Body of pancreas (tissue), 4 donors: ENCODE measurements at regions not wholly inside any gene's neighbourhood (a gene's known extent, or its start where the extent isn't known, plus 50 kb on each side); places are given as distances from the start of the nearest gene placed in this dataset.

Source experiments
- ATAC-seq: fragments of 150-250 bp; one replicate; pipeline ENCODE4 v1.9.1; 2016
- DNase-seq, 4 donors: peaks; one replicate each; pipeline ENCODE4 v3.0.0-alpha.2; 2019
- H3K27ac ChIP-seq, 4 donors: fragments of 200-600 bp; sonication (generic); 1 replicate in 3 of 4; 2 replicates in 1 of 4; pipeline versions ENCODE4 v1.5.1 to v1.6.1; 2016 to 2019; ENCODE audit warnings: mild to moderate bottlenecking in 1 of 4, mixed read lengths in 1 of 4, moderate library complexity in 1 of 4
- H3K27me3 ChIP-seq, 2 donors: fragments of 200-600 bp; sonication (generic); one replicate each; pipeline ENCODE4 v1.6.0; 2016; ENCODE audit warnings: mild to moderate bottlenecking in 1 of 2
- H3K36me3 ChIP-seq, 2 donors: fragments of 200-600 bp; sonication (generic); replicated peaks in 1 of 2; 2 replicates each; pipeline ENCODE4 v1.5.1; 2016; ENCODE audit warnings: low read depth in 2 of 2; ENCODE audit not compliant: insufficient read depth in 1 of 2
- H3K4me1 ChIP-seq: fragments of 200-600 bp; sonication (generic); one replicate; pipeline ENCODE4 v1.6.0; 2016
- H3K4me3 ChIP-seq, 2 donors: fragments of 200-600 bp; sonication (generic); 1 replicate in 1 of 2; 2 replicates in 1 of 2; pipeline ENCODE4 v1.5.1; 2016 to 2019
- H3K9me3 ChIP-seq, 3 donors: fragments of 200-600 bp; sonication (generic); 1 replicate in 2 of 3; 2 replicates in 1 of 3; pipeline ENCODE4 v1.5.1; 2016
- POLR2A ChIP-seq, 3 donors: fragments of 450-650 bp; IDR thresholded peaks; one replicate each; pipeline ENCODE4 v1.6.1; 2016; ENCODE audit warnings: antibody characterized with exemption in 3 of 3, mild to moderate bottlenecking in 2 of 3
- WGBS, 2 donors: methylation state at CpG; one replicate each; pipeline ENCODE4 v1.1.5; 2017; 5-methylcytosine and 5-hydroxymethylcytosine counted together
- intact Hi-C: fragments of 100-400 bp; cut with DNase I; formaldehyde crosslinking; loops from one replicate; pipeline ENCODE4 v1.15.1; 2023
- TF ChIP-seq, protein P1 (sequence below), 7 experiments: fragments of 450-650 bp in 4 of 7; fragments of 200-600 bp in 3 of 7; sonication (generic) in 3 of 7; IDR thresholded peaks; one replicate each; pipeline ENCODE4 v1.5.1; 2016 to 2019; ENCODE audit warnings: antibody characterized with exemption in 7 of 7

GRCh38 chr2:9118383-9118960 lies 88.1 kb upstream of the ASAP2 start:
- DNase-seq, result no peak
- no peak overlapping the region for H3K4me3 ChIP-seq
- no peaks in the 10 kb centered on the region for H3K27me3 ChIP-seq
- intact Hi-C loops, result no loop called here
- 68 to 87% methylated on average over 11 of the region's 11 CpGs for WGBS, 2 donors
- no peaks in the 10 kb centered on the region for H3K9me3 ChIP-seq
- H3K27ac ChIP-seq, result no peak overlapping the region
- no peak for ATAC-seq
- no peaks in the 10 kb centered on the region for H3K4me1 ChIP-seq
- H3K36me3 ChIP-seq, result no peaks in the 10 kb centered on the region
- no peak for TF ChIP-seq POLR2A (IDR thresholded peaks at IDR 0.05)
- TF ChIP-seq, protein P1, sequence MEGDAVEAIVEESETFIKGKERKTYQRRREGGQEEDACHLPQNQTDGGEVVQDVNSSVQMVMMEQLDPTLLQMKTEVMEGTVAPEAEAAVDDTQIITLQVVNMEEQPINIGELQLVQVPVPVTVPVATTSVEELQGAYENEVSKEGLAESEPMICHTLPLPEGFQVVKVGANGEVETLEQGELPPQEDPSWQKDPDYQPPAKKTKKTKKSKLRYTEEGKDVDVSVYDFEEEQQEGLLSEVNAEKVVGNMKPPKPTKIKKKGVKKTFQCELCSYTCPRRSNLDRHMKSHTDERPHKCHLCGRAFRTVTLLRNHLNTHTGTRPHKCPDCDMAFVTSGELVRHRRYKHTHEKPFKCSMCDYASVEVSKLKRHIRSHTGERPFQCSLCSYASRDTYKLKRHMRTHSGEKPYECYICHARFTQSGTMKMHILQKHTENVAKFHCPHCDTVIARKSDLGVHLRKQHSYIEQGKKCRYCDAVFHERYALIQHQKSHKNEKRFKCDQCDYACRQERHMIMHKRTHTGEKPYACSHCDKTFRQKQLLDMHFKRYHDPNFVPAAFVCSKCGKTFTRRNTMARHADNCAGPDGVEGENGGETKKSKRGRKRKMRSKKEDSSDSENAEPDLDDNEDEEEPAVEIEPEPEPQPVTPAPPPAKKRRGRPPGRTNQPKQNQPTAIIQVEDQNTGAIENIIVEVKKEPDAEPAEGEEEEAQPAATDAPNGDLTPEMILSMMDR (IDR thresholded peaks at IDR 0.05), result no peak

GRCh38 chr2:9115229-9115628 lies 91.4 kb upstream of the ASAP2 start:
- no peaks in the 10 kb centered on the region for H3K4me1 ChIP-seq
- no peak overlapping the region for H3K4me3 ChIP-seq
- H3K27me3 ChIP-seq, result no peaks in the 10 kb centered on the region
- DNase-seq (no peak), ATAC-seq (no peak)
- intact Hi-C loops, result no loop called here
- no peaks in the 10 kb centered on the region for H3K36me3 ChIP-seq
- 75 to 96% methylated on average over 2 of the region's 2 CpGs for WGBS, 2 donors
- no peak overlapping the region for H3K27ac ChIP-seq
- TF ChIP-seq, protein P1 (IDR thresholded peaks at IDR 0.05), result no peak
- TF ChIP-seq POLR2A (IDR thresholded peaks at IDR 0.05), result no peak
- no peaks in the 10 kb centered on the region for H3K9me3 ChIP-seq

DNA sequence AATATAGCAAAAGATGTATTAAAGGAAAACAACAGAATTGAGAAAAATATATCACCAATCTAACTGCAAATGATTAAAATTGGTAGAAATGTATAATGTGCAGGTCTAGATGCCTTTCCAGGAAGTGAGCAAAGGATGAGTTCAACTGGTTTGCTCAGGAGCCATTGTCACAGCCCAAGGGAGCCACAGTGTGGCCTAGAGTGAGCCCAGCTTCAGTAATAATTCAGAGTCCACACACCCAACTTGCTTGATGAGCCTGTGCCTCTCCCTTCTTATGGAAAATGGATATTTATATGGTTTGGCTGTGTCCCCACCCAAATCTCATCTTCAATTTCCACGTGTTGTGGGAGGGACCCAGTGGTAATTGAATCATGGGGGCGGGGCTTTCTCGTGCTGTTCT lies 92.2 kb upstream of the ASAP2 start:
- Histone ChIP-seq H3K36me3 (no peaks in the 10 kb centered on the region), H3K27me3 (no peaks in the 10 kb centered on the region), H3K4me1 (no peaks in the 10 kb centered on the region), H3K27ac (no peak overlapping the region), H3K4me3 (no peak overlapping the region), H3K9me3 (no peaks in the 10 kb centered on the region)
- intact Hi-C loops, result no loop called here
- TF ChIP-seq POLR2A (IDR thresholded peaks at IDR 0.05), result no peak
- TF ChIP-seq, protein P1 (IDR thresholded peaks at IDR 0.05), result no peak
- ATAC-seq (no peak), DNase-seq (no peak)
- 68 to 72% methylated on average over 3 of the region's 3 CpGs for WGBS, 2 donors

- ATAC-seq, result no peak
- Histone ChIP-seq H3K36me3 (no peaks in the 10 kb centered on the region), H3K4me3 (no peak overlapping the region), H3K9me3 (no peaks in the 10 kb centered on the region), H3K27me3 (no peaks in the 10 kb centered on the region), H3K4me1 (no peaks in the 10 kb centered on the region), H3K27ac (no peak overlapping the region)
- no peak for TF ChIP-seq POLR2A (IDR thresholded peaks at IDR 0.05)
- TF ChIP-seq, protein P1 (IDR thresholded peaks at IDR 0.05), result no peak
- intact Hi-C loops, result no loop called here
- 59 to 72% methylated on average over 5 of the region's 5 CpGs for WGBS, 2 donors
- no peak for DNase-seq
Measured at GRCh38 chr2:9113916-9114315, 92.7 kb upstream of the ASAP2 start.

DNA sequence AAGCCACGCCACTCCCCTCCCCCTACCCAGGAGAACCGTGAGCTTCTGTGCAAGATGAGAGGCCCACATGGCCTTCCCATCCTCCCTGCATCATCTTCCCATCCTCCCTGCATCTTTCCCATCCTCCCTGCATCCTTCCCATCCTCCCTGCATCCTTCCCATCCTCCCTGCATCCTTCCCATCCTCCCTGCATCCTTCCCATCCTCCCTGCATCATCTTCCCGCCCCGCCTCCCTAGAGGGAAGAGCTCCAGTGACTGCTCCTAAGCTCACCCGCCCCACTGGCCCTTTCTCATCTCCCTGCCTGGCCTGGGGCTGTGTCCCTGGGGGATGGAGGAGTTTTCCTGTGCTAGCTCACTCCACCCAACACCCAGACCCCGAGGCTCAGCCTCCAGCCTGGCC lies 93.3 kb upstream of the ASAP2 start:
- TF ChIP-seq, protein P1 (IDR thresholded peaks at IDR 0.05), result no peak
- TF ChIP-seq POLR2A (IDR thresholded peaks at IDR 0.05), result no peak
- WGBS, 2 donors, result 60 to 66% methylated on average over 6 of the region's 6 CpGs
- Histone ChIP-seq H3K9me3 (no peaks in the 10 kb centered on the region), H3K27ac (no peak overlapping the region), H3K4me1 (no peaks in the 10 kb centered on the region), H3K36me3 (no peaks in the 10 kb centered on the region), H3K4me3 (no peak overlapping the region), H3K27me3 (no peaks in the 10 kb centered on the region)
- intact Hi-C loops, result no loop called here
- DNase-seq, result no peak
- ATAC-seq, result no peak
